ENCODE measurements at regions not wholly inside any gene's neighbourhood (a gene's known extent, or its start where the extent isn't known, plus 50 kb on each side); places are given as distances from the start of the nearest gene placed in this dataset.

GRCh38 chr10:109200646-109201045, 722.7 kb downstream of the XPNPEP1 start:
- Mint-ChIP-seq H3K27me3 (no peaks in the 10 kb centered on the region), H3K27ac (no peak overlapping the region), H3K9me3 (no peaks in the 10 kb centered on the region), H3K4me1 (ENCODE audit: unreplicated experiment) (no peaks in the 10 kb centered on the region), H3K36me3 (no peaks in the 10 kb centered on the region), H3K4me3 (no peak overlapping the region)
- no peak for DNase-seq (ENCODE audit: extremely low spot score, unreplicated experiment)
- no peak for TF ChIP-seq CTCF (conservative IDR thresholded peaks at IDR 0.05)

- H3K36me3 Mint-ChIP-seq: no peaks in the 10 kb centered on the region
- no peak overlapping the region for H3K27ac Mint-ChIP-seq
- H3K4me1 Mint-ChIP-seq (ENCODE audit: unreplicated experiment): no peaks in the 10 kb centered on the region
- no peak for TF ChIP-seq CTCF (conservative IDR thresholded peaks at IDR 0.05)
- DNase-seq (ENCODE audit: extremely low spot score, unreplicated experiment): no peak
- peaks cover 8% of the 10 kb centered on the region for H3K9me3 Mint-ChIP-seq
- H3K4me3 Mint-ChIP-seq: no peak overlapping the region
- no peaks in the 10 kb centered on the region for H3K27me3 Mint-ChIP-seq
These were observed 731.5 kb downstream of the XPNPEP1 start for GRCh38 chr10:109191823-109192222.

- DNase-seq (ENCODE audit: extremely low spot score, unreplicated experiment): no peak
- Mint-ChIP-seq H3K4me3 (no peak overlapping the region), H3K27me3 (no peaks in the 10 kb centered on the region), H3K36me3 (no peaks in the 10 kb centered on the region), H3K4me1 (ENCODE audit: unreplicated experiment) (no peaks in the 10 kb centered on the region), H3K27ac (no peak overlapping the region), H3K9me3 (peaks cover 8% of the 10 kb centered on the region)
- TF ChIP-seq CTCF (conservative IDR thresholded peaks at IDR 0.05): no peak
These were observed 732.0 kb downstream of the XPNPEP1 start for GRCh38 chr10:109191341-109191740.

GRCh38 chr10:109187677-109188076, 735.6 kb downstream of the XPNPEP1 start:
- no peaks in the 10 kb centered on the region for H3K27me3 Mint-ChIP-seq
- no peaks in the 10 kb centered on the region for H3K4me1 Mint-ChIP-seq (ENCODE audit: unreplicated experiment)
- no peaks in the 10 kb centered on the region for H3K36me3 Mint-ChIP-seq
- no peak for DNase-seq (ENCODE audit: extremely low spot score, unreplicated experiment)
- H3K4me3 Mint-ChIP-seq: no peak overlapping the region
- H3K27ac Mint-ChIP-seq: no peak overlapping the region
- no peak for TF ChIP-seq CTCF (conservative IDR thresholded peaks at IDR 0.05)
- H3K9me3 Mint-ChIP-seq: peaks cover 19% of the 10 kb centered on the region

GRCh38 chr10:109183366-109183765, 739.9 kb downstream of the XPNPEP1 start:
- Mint-ChIP-seq H3K36me3 (no peaks in the 10 kb centered on the region), H3K27me3 (no peaks in the 10 kb centered on the region), H3K27ac (no peak overlapping the region), H3K9me3 (peaks cover 19% of the 10 kb centered on the region), H3K4me1 (ENCODE audit: unreplicated experiment) (no peaks in the 10 kb centered on the region), H3K4me3 (no peak overlapping the region)
- DNase-seq (ENCODE audit: extremely low spot score, unreplicated experiment): no peak
- no peak for TF ChIP-seq CTCF (conservative IDR thresholded peaks at IDR 0.05)

GRCh38 chr10:109178591-109178990, 744.7 kb downstream of the XPNPEP1 start:
- Mint-ChIP-seq H3K36me3 (no peaks in the 10 kb centered on the region), H3K27me3 (no peaks in the 10 kb centered on the region), H3K4me3 (no peak overlapping the region), H3K4me1 (ENCODE audit: unreplicated experiment) (peaks cover 6% of the 10 kb centered on the region), H3K9me3 (peaks cover 19% of the 10 kb centered on the region), H3K27ac (no peak overlapping the region)
- DNase-seq (ENCODE audit: extremely low spot score, unreplicated experiment): no peak
- TF ChIP-seq CTCF (conservative IDR thresholded peaks at IDR 0.05): no peak

All from type B pancreatic cell (in vitro differentiated cells).